GM23338 (cell line): ENCODE measurements at regions not wholly inside any gene's neighbourhood (a gene's known extent, or its start where the extent isn't known, plus 50 kb on each side); places are given as distances from the start of the nearest gene placed in this dataset.

Experiments used
- ATAC-seq: fragments of 200-7000 bp; cut with Tn5 transposase; 3 replicates; pipeline ENCODE4 v1.9.1; 2020
- DNase-seq: peaks from one replicate; pipeline ENCODE4 v3.0.0-alpha.2; 2015; ENCODE audit warnings: low spot score
- H2AFZ ChIP-seq: fragments of 200-600 bp; sonication (generic); 2 replicates; pipeline ENCODE4 v1.8.0; 2016; ENCODE audit warnings: antibody characterized with exemption, mild to moderate bottlenecking, moderate library complexity
- H3F3A ChIP-seq: fragments of 200-600 bp; sonication (generic); replicated peaks from 2 replicates; pipeline ENCODE4 v1.8.0; 2017; ENCODE audit warnings: antibody characterized with exemption, mixed run types, low read depth
- H3K27ac ChIP-seq: fragments of 200-600 bp; sonication (generic); 2 replicates; pipeline ENCODE4 v1.6.1; 2016; ENCODE audit warnings: low read depth
- H3K27me3 ChIP-seq: fragments of 200-600 bp; sonication (generic); 2 replicates; pipeline ENCODE4 v1.8.0; 2016; ENCODE audit warnings: mild to moderate bottlenecking, mixed run types, moderate library complexity; ENCODE audit not compliant: insufficient read depth
- H3K36me3 ChIP-seq: fragments of 200-600 bp; sonication (generic); 2 replicates; pipeline ENCODE4 v1.8.0; 2016; ENCODE audit warnings: mild to moderate bottlenecking; ENCODE audit not compliant: insufficient read depth
- H3K4me1 ChIP-seq: fragments of 200-600 bp; sonication (generic); 2 replicates; pipeline ENCODE4 v1.8.0; 2016; ENCODE audit warnings: mild to moderate bottlenecking, moderate library complexity; ENCODE audit not compliant: insufficient read depth
- H3K4me2 ChIP-seq: fragments of 200-600 bp; sonication (generic); 2 replicates; pipeline ENCODE4 v1.7.1; 2017; ENCODE audit warnings: mixed run types
- H3K4me3 ChIP-seq: fragments of 200-600 bp; sonication (generic); 2 replicates; pipeline ENCODE4 v1.6.1; 2016; ENCODE audit warnings: mixed run types
- H3K79me2 ChIP-seq: fragments of 200-600 bp; sonication (generic); replicated peaks from 2 replicates; pipeline ENCODE4 v1.8.0; 2017; ENCODE audit warnings: mild to moderate bottlenecking; ENCODE audit not compliant: insufficient read depth
- H3K9me2 ChIP-seq: fragments of 200-600 bp; sonication (generic); 2 replicates; pipeline ENCODE4 v1.8.0; 2017; ENCODE audit not compliant: insufficient read depth
- H4K20me1 ChIP-seq: fragments of 200-600 bp; sonication (generic); replicated peaks from 2 replicates; pipeline ENCODE4 v1.8.0; 2017; ENCODE audit warnings: mild to moderate bottlenecking; ENCODE audit not compliant: insufficient read depth
- H3K27ac Mint-ChIP-seq: 2 replicates; pipeline ENCODE4 v1.8.0; 2020; ENCODE audit warnings: inconsistent platforms, mild to moderate bottlenecking, moderate library complexity, mixed read lengths
- H3K27me3 Mint-ChIP-seq: 3 replicates; pipeline ENCODE4 v1.8.0; 2022; ENCODE audit warnings: low read depth, mild to moderate bottlenecking, moderate library complexity, mixed read lengths, inconsistent platforms; ENCODE audit not compliant: insufficient read depth, poor library complexity
- H3K36me3 Mint-ChIP-seq: 3 replicates; pipeline ENCODE4 v1.8.0; 2021; ENCODE audit warnings: low read depth, mild to moderate bottlenecking, inconsistent platforms, moderate library complexity, mixed read lengths
- H3K4me1 Mint-ChIP-seq: 3 replicates; pipeline ENCODE4 v1.8.0; 2020; ENCODE audit warnings: mild to moderate bottlenecking, inconsistent platforms, mixed read lengths
- H3K4me3 Mint-ChIP-seq: 3 replicates; pipeline ENCODE4 v1.8.0; 2021; ENCODE audit warnings: moderate library complexity, mild to moderate bottlenecking, inconsistent platforms, mixed read lengths
- H3K9me3 Mint-ChIP-seq: 3 replicates; pipeline ENCODE4 v1.8.0; 2020; ENCODE audit warnings: moderate library complexity, mild to moderate bottlenecking, inconsistent platforms, mixed read lengths
- CREB1 ChIP-seq: fragments of 250-450 bp; sonication (Bioruptor Pico); IDR thresholded peaks from 2 replicates; pipeline ENCODE4 v1.5.0; 2020; ENCODE audit warnings: low read depth, mild to moderate bottlenecking, moderate library complexity
- CTCF ChIP-seq, 2 experiments: fragments of 200-600 bp in 1 of 2; sonication (generic) in 1 of 2; conservative IDR thresholded peaks; 2 replicates each; pipeline versions ENCODE4 v1.5.1 to v1.6.1; 2016 to 2017; ENCODE audit warnings: antibody characterized with exemption in 2 of 2, low read depth in 2 of 2, mild to moderate bottlenecking in 2 of 2, moderate library complexity in 1 of 2
- EZH2 ChIP-seq: fragments of 200-600 bp; sonication (generic); IDR thresholded peaks from one replicate; pipeline ENCODE4 v1.8.0; 2017; ENCODE audit warnings: antibody characterized with exemption, mild to moderate bottlenecking, low read depth; ENCODE audit not compliant: unreplicated experiment
- EZH2phosphoT487 ChIP-seq: fragments of 200-600 bp; sonication (generic); IDR thresholded peaks from one replicate; pipeline ENCODE4 v1.8.1; 2018; ENCODE audit warnings: antibody characterized with exemption; ENCODE audit not compliant: unreplicated experiment
- JUNB ChIP-seq: IDR thresholded peaks from one replicate; pipeline ENCODE4 v1.6.1; 2016; ENCODE audit warnings: antibody characterized with exemption; ENCODE audit not compliant: unreplicated experiment
- NANOG ChIP-seq: IDR thresholded peaks from 2 replicates; pipeline ENCODE4 v1.6.1; 2016; ENCODE audit warnings: antibody characterized with exemption, borderline replicate concordance
- POLR2AphosphoS5 ChIP-seq: IDR thresholded peaks from 2 replicates; pipeline ENCODE4 v1.6.1; 2016; ENCODE audit warnings: antibody characterized with exemption, low read depth
- REST ChIP-seq: IDR thresholded peaks from one replicate; pipeline ENCODE4 v1.6.1; 2018; ENCODE audit warnings: antibody characterized with exemption; ENCODE audit not compliant: unreplicated experiment
- STAT1 ChIP-seq: IDR thresholded peaks from one replicate; pipeline ENCODE4 v1.6.1; 2016; ENCODE audit warnings: antibody characterized with exemption; ENCODE audit not compliant: unreplicated experiment
- ZNF114 ChIP-seq: fragments of 250-450 bp; sonication (Bioruptor Pico); IDR thresholded peaks from 2 replicates; pipeline ENCODE4 v1.5.0; 2020; ENCODE audit warnings: mild to moderate bottlenecking, moderate library complexity
- ZNF331 ChIP-seq: fragments of 250-450 bp; sonication (Bioruptor Pico); IDR thresholded peaks from 2 replicates; pipeline ENCODE4 v1.5.0; 2020; ENCODE audit warnings: low read depth, mild to moderate bottlenecking, moderate library complexity
- ZNF462 ChIP-seq: fragments of 250-450 bp; sonication (Bioruptor Pico); IDR thresholded peaks from 2 replicates; pipeline ENCODE4 v1.5.0; 2020; ENCODE audit warnings: mild to moderate bottlenecking, moderate library complexity

GRCh38 chr12:13880613-13881012, 100.8 kb downstream of the GRIN2B start (continued):
- TF ChIP-seq REST = no peak
- TF ChIP-seq EZH2 = no peak
- no peak for TF ChIP-seq POLR2AphosphoS5
- no peak for TF ChIP-seq EZH2phosphoT487
- TF ChIP-seq ZNF114 = no peak
- no peak for TF ChIP-seq CREB1 (CRISPR knock-in tag)
- no peak for TF ChIP-seq ZNF331 (CRISPR knock-in tag)
- TF ChIP-seq CTCF (conservative IDR thresholded peaks at IDR 0.05; ENCODE audit: low read depth in 2 of 2) = no peak
- TF ChIP-seq STAT1 = no peak
- TF ChIP-seq JUNB = no peak

- Histone ChIP-seq H3K27ac (no peak overlapping the region), H4K20me1 (no peaks in the 10 kb centered on the region), H3K4me1 (no peaks in the 10 kb centered on the region), H3K79me2 (no peaks in the 10 kb centered on the region), H3F3A (no peaks in the 10 kb centered on the region), H3K4me3 (no peak overlapping the region), H2AFZ (no peak overlapping the region), H3K9me2 (no peaks in the 10 kb centered on the region), H3K36me3 (no peaks in the 10 kb centered on the region), H3K27me3 (no peaks in the 10 kb centered on the region), H3K4me2 (no peak overlapping the region)
- no peaks in the 10 kb centered on the region for H3K9me3 Mint-ChIP-seq
- H3K27me3 Mint-ChIP-seq = peaks cover 4% of the 10 kb centered on the region
- TF ChIP-seq ZNF331 (CRISPR knock-in tag) (no peak), ZNF114 (no peak), JUNB (no peak), NANOG (no peak), ZNF462 (CRISPR knock-in tag) (no peak)
- H3K27ac Mint-ChIP-seq = no peak overlapping the region
- no peaks in the 10 kb centered on the region for H3K36me3 Mint-ChIP-seq
- DNase-seq = no peak
- ATAC-seq = no peak
- H3K4me3 Mint-ChIP-seq = no peak overlapping the region
- peaks cover 5% of the 10 kb centered on the region; the same call in 2 of the 3 replicates for H3K4me1 Mint-ChIP-seq
Measured at GRCh38 chr12:13875744-13876143, 105.7 kb downstream of the GRIN2B start.
